WERI-Rb-1 (cell line): ENCODE measurements at regions not wholly inside any gene's neighbourhood (a gene's known extent, or its start where the extent isn't known, plus 50 kb on each side); places are given as distances from the start of the nearest gene placed in this dataset.
A peak's percentile ranks its signal among the peaks of the same experiment; 100 is the strongest.
"Not testable (repeated sequence)": the region's sequence is repeated elsewhere in the genome, so short reads cannot be mapped to it uniquely, and the experiment has no call there.

Experiments used
- DNase-seq: peaks from one replicate; pipeline ENCODE4 v3.0.0-alpha.2; 2020
- H3K27ac ChIP-seq: fragments of 250-450 bp; sonication (Bioruptor Pico); 2 replicates; pipeline ENCODE4 v1.5.1; 2020; ENCODE audit warnings: mild to moderate bottlenecking, moderate library complexity
- H3K27me3 ChIP-seq: fragments of 250-450 bp; sonication (Bioruptor Pico); 2 replicates; pipeline ENCODE4 v1.5.1; 2021; ENCODE audit warnings: mild to moderate bottlenecking, low read depth, moderate library complexity; ENCODE audit not compliant: insufficient read depth, severe bottlenecking
- H3K36me3 ChIP-seq: fragments of 250-450 bp; sonication (Bioruptor Pico); 2 replicates; pipeline ENCODE4 v1.5.1; 2020; ENCODE audit warnings: mild to moderate bottlenecking, moderate library complexity
- H3K4me3 ChIP-seq: 2 replicates; pipeline ENCODE4 v1.5.1; 2011; ENCODE audit warnings: low read depth, mild to moderate bottlenecking, control low read depth, low read length
- H3K9me3 ChIP-seq: fragments of 250-450 bp; sonication (Bioruptor Pico); 2 replicates; pipeline ENCODE4 v1.5.1; 2021; ENCODE audit warnings: mild to moderate bottlenecking, moderate library complexity; ENCODE audit not compliant: severe bottlenecking
- CTCF ChIP-seq: IDR thresholded peaks from 2 replicates; pipeline ENCODE4 v1.5.1; 2011; ENCODE audit warnings: low read depth, mild to moderate bottlenecking, control low read depth, inconsistent platforms, low read length

DNA sequence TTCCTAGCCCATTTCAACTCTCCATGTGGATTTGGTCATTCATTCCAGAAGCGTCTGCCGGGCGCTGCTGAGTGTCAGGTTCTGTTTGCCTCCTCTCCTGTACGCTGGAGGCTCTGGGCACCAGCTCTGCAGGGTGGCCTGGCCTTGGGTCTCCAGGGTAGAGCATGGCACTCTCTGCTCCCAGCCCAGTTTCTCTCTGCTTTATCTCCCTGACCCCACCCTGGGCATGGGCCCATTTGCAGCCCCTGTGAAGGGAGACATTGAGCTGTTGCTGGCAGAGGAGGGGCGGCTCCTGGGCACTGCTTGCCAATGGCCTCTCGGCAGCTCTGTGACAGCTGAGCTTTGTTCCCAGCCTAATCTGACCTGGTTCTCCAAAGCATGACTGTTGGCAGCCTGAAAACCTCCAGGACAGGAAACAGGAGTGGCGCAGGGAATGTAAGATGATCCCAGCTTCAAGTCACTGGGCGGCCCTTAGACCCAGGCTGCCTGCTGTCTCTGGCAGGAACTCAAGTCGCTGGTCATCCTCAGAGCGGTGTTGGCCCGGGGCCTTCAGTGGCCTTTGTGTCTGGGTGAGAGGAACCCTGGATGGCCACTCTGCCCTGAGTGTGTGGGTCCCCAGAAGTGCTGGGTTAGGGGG is 146.8 kb downstream of the SEC14L1 start:
- H3K27ac ChIP-seq, result peak overlapping the region; percentile 78
- peaks cover 4% of the 10 kb centered on the region for H3K9me3 ChIP-seq

GRCh38 chr17:77288115-77288619 is 147.4 kb downstream of the SEC14L1 start:
- DNase-seq, result no peak
- Histone ChIP-seq H3K36me3 (peaks cover 88% of the 10 kb centered on the region), H3K4me3 (no peak overlapping the region), H3K9me3 (peaks cover 4% of the 10 kb centered on the region), H3K27me3 (no peaks in the 10 kb centered on the region), H3K27ac (peak overlapping the region; percentile 78; the same call in 1 of the 2 replicates)
- no peak for TF ChIP-seq CTCF

More for the DNA sequence above, 146.8 kb downstream of the SEC14L1 start:
- DNase-seq, result no peak
- no peak for TF ChIP-seq CTCF
- Histone ChIP-seq H3K36me3 (peaks cover 84% of the 10 kb centered on the region), H3K4me3 (no peak overlapping the region), H3K27me3 (no peaks in the 10 kb centered on the region)

DNA sequence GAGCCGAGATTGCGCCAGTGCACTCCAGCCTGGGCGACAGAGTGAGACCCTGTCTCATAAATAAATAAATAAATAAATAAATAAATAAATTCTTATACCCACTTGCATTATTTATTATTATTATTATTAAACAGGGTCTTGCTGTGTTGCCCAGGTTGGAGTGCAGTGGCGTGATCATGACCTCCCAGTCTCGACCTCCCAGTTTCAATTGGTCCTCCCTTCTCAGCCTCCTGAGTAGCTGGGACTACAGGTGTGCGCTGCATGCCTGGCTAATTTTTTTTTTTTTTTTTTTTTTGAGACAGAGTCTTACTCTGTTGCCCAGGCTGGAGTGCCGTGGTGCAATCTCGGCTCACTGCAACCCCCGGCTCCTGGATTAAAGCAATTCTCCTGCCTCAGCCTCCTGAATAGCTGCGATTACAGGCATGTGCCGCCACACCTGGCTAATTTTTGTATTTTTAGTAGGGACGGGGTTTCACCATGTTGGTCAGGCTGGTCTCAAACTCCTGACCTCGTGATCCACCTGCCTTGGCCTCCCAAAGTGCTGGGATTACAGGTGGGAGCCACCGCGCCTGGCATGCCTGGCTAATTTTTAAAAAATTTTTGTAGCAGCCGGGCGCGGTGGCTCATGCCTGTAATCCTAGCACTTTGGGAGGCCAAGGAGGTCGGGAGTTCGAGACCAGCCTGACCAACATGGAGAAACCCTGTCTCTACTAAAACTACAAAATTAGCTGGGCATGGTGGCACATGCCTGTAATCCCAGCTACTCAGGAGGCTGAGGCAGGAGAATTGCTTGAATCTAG is 150.2 kb downstream of the SEC14L1 start:
- not testable (repeated sequence) for H3K27me3 ChIP-seq, H3K27ac ChIP-seq, H3K9me3 ChIP-seq, H3K4me3 ChIP-seq, DNase-seq
- H3K36me3 ChIP-seq, result peaks cover 86% of the 10 kb centered on the region

- Histone ChIP-seq H3K9me3 (peaks cover 4% of the 10 kb centered on the region), H3K4me3 (no peak overlapping the region), H3K27me3 (no peaks in the 10 kb centered on the region), H3K27ac (no peak overlapping the region), H3K36me3 (peaks cover 86% of the 10 kb centered on the region)
- TF ChIP-seq CTCF, result no peak
- no peak for DNase-seq
Observed at GRCh38 chr17:77291591-77292386, 151.0 kb downstream of the SEC14L1 start.

GRCh38 chr17:77294761-77295160 is 154.0 kb downstream of the SEC14L1 start:
- Histone ChIP-seq H3K27me3 (no peaks in the 10 kb centered on the region), H3K4me3 (no peak overlapping the region), H3K27ac (no peak overlapping the region), H3K36me3 (peaks cover 89% of the 10 kb centered on the region), H3K9me3 (peaks cover 19% of the 10 kb centered on the region)
- DNase-seq, result no peak
- no peak for TF ChIP-seq CTCF
